Suppressor macrophage treated with lipopolysaccharide for 1 hour (primary cell): ENCODE measurements at regions not wholly inside any gene's neighbourhood (a gene's known extent, or its start where the extent isn't known, plus 50 kb on each side); places are given as distances from the start of the nearest gene placed in this dataset.

ENCODE experiments used
- DNase-seq, 3 donors: peaks; one replicate each; pipeline ENCODE4 v3.0.0-alpha.2; 2020 to 2022

GRCh38 chr15:95816591-95816990 lies 513.9 kb upstream of the NR2F2 start:
- DNase-seq: no peak

- no peak for DNase-seq
These were observed 507.5 kb upstream of the NR2F2 start for GRCh38 chr15:95822961-95823360.

GRCh38 chr15:95825208-95825607 lies 505.3 kb upstream of the NR2F2 start:
- no peak for DNase-seq

GRCh38 chr15:95825671-95826411 lies 504.7 kb upstream of the NR2F2 start:
- no peak for DNase-seq

GRCh38 chr15:95826412-95827195 lies 503.9 kb upstream of the NR2F2 start:
- no peak for DNase-seq

GRCh38 chr15:95829062-95829461 lies 501.4 kb upstream of the NR2F2 start:
- DNase-seq: no peak

GRCh38 chr15:95830281-95830680 lies 500.2 kb upstream of the NR2F2 start:
- DNase-seq: no peak

GRCh38 chr15:95832668-95833067 lies 497.8 kb upstream of the NR2F2 start:
- no peak for DNase-seq

- DNase-seq: no peak
These were observed 496.3 kb upstream of the NR2F2 start for GRCh38 chr15:95834028-95834804.

GRCh38 chr15:95836536-95836935 lies 494.0 kb upstream of the NR2F2 start:
- peak in 2 of 3 donors; percentile 4 to 8 for DNase-seq

- DNase-seq: no peak
These were observed 493.0 kb upstream of the NR2F2 start for GRCh38 chr15:95837341-95838004.

GRCh38 chr15:95839367-95839782 lies 491.1 kb upstream of the NR2F2 start:
- DNase-seq: no peak

GRCh38 chr15:95840004-95840403 lies 490.5 kb upstream of the NR2F2 start:
- DNase-seq: no peak

GRCh38 chr15:95840855-95841254 lies 489.6 kb upstream of the NR2F2 start:
- no peak for DNase-seq

- no peak for DNase-seq
These were observed 487.9 kb upstream of the NR2F2 start for GRCh38 chr15:95842576-95842975.

GRCh38 chr15:95843241-95843910 lies 487.1 kb upstream of the NR2F2 start:
- DNase-seq: no peak

GRCh38 chr15:95845862-95846515 lies 484.5 kb upstream of the NR2F2 start:
- DNase-seq: no peak

- no peak for DNase-seq
These were observed 482.4 kb upstream of the NR2F2 start for GRCh38 chr15:95848126-95848525.

- no peak for DNase-seq
These were observed 479.7 kb upstream of the NR2F2 start for GRCh38 chr15:95850837-95851236.

GRCh38 chr15:95853350-95853749 lies 477.1 kb upstream of the NR2F2 start:
- DNase-seq: no peak

GRCh38 chr15:95857124-95857757 lies 473.3 kb upstream of the NR2F2 start:
- no peak for DNase-seq
